ENCODE measurements at regions not wholly inside any gene's neighbourhood (a gene's known extent, or its start where the extent isn't known, plus 50 kb on each side); places are given as distances from the start of the nearest gene placed in this dataset.

DNA sequence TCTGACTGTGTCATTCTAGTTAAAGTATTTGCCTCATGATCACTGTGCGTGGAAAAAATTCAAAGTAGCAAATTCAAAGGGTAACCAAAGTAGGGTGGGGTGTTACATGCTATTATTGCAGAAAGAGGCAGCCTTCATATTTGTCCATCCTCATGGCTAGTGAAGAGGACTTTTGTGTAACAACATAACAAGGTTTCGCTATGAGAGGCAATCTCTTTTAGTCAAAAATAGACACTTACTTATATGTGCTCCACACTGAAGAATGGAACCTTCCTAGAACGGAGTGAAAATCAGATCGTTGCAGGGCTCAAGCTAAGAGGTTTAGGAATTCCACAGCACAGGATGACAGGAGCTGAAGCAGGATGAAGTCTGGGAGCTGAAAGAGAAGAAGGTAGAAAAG lies 345.1 kb upstream of the CBLB start:
- TF ChIP-seq, protein P1, sequence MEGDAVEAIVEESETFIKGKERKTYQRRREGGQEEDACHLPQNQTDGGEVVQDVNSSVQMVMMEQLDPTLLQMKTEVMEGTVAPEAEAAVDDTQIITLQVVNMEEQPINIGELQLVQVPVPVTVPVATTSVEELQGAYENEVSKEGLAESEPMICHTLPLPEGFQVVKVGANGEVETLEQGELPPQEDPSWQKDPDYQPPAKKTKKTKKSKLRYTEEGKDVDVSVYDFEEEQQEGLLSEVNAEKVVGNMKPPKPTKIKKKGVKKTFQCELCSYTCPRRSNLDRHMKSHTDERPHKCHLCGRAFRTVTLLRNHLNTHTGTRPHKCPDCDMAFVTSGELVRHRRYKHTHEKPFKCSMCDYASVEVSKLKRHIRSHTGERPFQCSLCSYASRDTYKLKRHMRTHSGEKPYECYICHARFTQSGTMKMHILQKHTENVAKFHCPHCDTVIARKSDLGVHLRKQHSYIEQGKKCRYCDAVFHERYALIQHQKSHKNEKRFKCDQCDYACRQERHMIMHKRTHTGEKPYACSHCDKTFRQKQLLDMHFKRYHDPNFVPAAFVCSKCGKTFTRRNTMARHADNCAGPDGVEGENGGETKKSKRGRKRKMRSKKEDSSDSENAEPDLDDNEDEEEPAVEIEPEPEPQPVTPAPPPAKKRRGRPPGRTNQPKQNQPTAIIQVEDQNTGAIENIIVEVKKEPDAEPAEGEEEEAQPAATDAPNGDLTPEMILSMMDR (IDR thresholded peaks at IDR 0.05), result no peak
- no peak for TF ChIP-seq POLR2A (IDR thresholded peaks at IDR 0.05)

All from Peyer's patch (tissue), 4 donors.